ENCODE measurements at regions not wholly inside any gene's neighbourhood (a gene's known extent, or its start where the extent isn't known, plus 50 kb on each side); places are given as distances from the start of the nearest gene placed in this dataset.

DNA sequence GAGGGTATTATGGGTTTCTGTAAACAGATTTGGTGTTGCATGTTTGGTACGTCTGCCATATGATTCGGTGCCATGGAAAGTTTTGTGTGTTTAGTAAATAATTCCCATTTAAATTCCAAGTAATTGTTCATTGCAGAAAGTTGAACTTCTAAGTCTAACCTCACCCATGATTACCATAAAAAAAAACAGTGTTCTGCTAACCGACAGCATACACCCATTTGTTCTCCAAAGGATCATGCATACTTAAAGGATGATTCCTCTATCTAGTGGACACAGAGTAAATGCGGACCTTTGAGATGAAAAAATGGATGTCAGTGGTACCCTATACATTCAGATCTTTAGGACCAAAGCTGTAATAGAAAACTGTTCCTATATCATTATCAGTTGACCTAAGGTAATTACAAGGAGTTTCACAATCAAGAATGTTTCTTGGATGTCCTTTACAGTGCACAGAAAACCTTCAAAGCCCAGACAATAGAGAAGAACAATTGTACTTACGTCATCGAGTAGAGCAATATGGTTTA is 209.9 kb downstream of the CRPPA start:
- intact Hi-C loops (cut with micrococcal nuclease) (no loop called here), in situ Hi-C loops (cut with MboI; ENCODE audit: low sequenced_read_pairs) (no loop called here), dilution Hi-C loops (cut with HindIII; ENCODE audit: low sequenced_read_pairs, unreplicated experiment) (no loop called here)
- Histone ChIP-seq H3K4me3 (ENCODE audit: insufficient read depth, low read depth, low read length) (no peak overlapping the region), H2AK5ac (ENCODE audit: low read depth, low read length) (no peak overlapping the region), H3K27me3 (ENCODE audit: control insufficient read depth, insufficient read depth, low read length) (no peaks in the 10 kb centered on the region), H3K4ac (ENCODE audit: low read depth, low read length) (no peak overlapping the region), H3K18ac (ENCODE audit: low read depth, low read length) (no peak overlapping the region), H3K79me1 (ENCODE audit: low read depth in 1 of 2, low read length in 2 of 2) (no peaks in the 10 kb centered on the region), H2BK120ac (ENCODE audit: low read depth, low read length) (no peak overlapping the region), H3K9ac (ENCODE audit: low read depth, low read length) (no peak overlapping the region), H3K9me1 (ENCODE audit: insufficient read depth, low read length) (no peaks in the 10 kb centered on the region), H3K4me1 (ENCODE audit: control insufficient read depth, insufficient read depth, low read length) (no peaks in the 10 kb centered on the region), H2BK5ac (ENCODE audit: low read depth, low read length, poor library complexity, severe bottlenecking) (no peak overlapping the region), H4K5ac (ENCODE audit: low read depth, low read length) (no peak overlapping the region), H4K91ac (ENCODE audit: insufficient read depth, low read depth, low read length) (no peak overlapping the region), H2BK15ac (ENCODE audit: low read depth, low read length) (no peak overlapping the region), H4K8ac (ENCODE audit: low read depth in 2 of 2, low read length in 2 of 2) (no peak overlapping the region), H3K23ac (ENCODE audit: low read depth, low read length) (no peak overlapping the region), H3K36me3 (ENCODE audit: control insufficient read depth, insufficient read depth, low read length) (no peaks in the 10 kb centered on the region), H2BK20ac (ENCODE audit: low read depth, low read length) (no peak overlapping the region), H3K9me3 (ENCODE audit: control insufficient read depth, insufficient read depth, low read length) (no peaks in the 10 kb centered on the region), H3K56ac (ENCODE audit: extremely low read depth, insufficient read depth, low read length) (no peak overlapping the region), H2AFZ (replicated peaks; ENCODE audit: low read length, poor library complexity) (no peak overlapping the region), H3K14ac (replicated peaks; ENCODE audit: low read depth, low read length) (no peak overlapping the region), H3K4me2 (ENCODE audit: low read depth, low read length) (no peak overlapping the region), H2AK9ac (replicated peaks; ENCODE audit: low read depth, low read length, poor library complexity) (no peak overlapping the region), H3K27ac (ENCODE audit: insufficient read depth, low read length) (no peak overlapping the region), H4K20me1 (ENCODE audit: insufficient read depth, low read length) (no peaks in the 10 kb centered on the region)
- BruUV-seq (replicated peaks), result no TSS peak
- TF ChIP-seq NFE2L2 (IDR thresholded peaks at IDR 0.05; ENCODE audit: low read depth, low read length) (no peak), FOS (IDR thresholded peaks at IDR 0.05; ENCODE audit: low read depth, low read length) (no peak), POLR2A (IDR thresholded peaks at IDR 0.05; ENCODE audit: low read depth, low read length) (no peak), MXI1 (IDR thresholded peaks at IDR 0.05; ENCODE audit: borderline replicate concordance, low read depth, low read length) (no peak), RCOR1 (IDR thresholded peaks at IDR 0.05; ENCODE audit: insufficient replicate concordance, low read length) (no peak), RAD21 (IDR thresholded peaks at IDR 0.05; ENCODE audit: low read length) (no peak), CEBPB (IDR thresholded peaks at IDR 0.05; ENCODE audit: low read depth, low read length) (no peak), RFX5 (IDR thresholded peaks at IDR 0.05; ENCODE audit: low read depth, low read length) (no peak)
- TF ChIP-seq, protein P1, sequence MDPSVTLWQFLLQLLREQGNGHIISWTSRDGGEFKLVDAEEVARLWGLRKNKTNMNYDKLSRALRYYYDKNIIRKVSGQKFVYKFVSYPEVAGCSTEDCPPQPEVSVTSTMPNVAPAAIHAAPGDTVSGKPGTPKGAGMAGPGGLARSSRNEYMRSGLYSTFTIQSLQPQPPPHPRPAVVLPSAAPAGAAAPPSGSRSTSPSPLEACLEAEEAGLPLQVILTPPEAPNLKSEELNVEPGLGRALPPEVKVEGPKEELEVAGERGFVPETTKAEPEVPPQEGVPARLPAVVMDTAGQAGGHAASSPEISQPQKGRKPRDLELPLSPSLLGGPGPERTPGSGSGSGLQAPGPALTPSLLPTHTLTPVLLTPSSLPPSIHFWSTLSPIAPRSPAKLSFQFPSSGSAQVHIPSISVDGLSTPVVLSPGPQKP (IDR thresholded peaks at IDR 0.05; ENCODE audit: borderline replicate concordance, low read depth, low read length), result no peak
- ChIA-PET CTCF (no interaction called here), POLR2A (ENCODE audit: unreplicated experiment) (no interaction called here)
- WGBS, 2 experiments (ENCODE audit: extremely low coverage in 2 of 2, insufficient read length in 1 of 2), result no CpG with 5 or more reads among the region's 6 CpGs
- DNase-seq (no peak), ATAC-seq (ENCODE audit: low read depth) (no peak)
